Inferior parietal cortex (tissue), 1 donor: ENCODE measurements at regions not wholly inside any gene's neighbourhood (a gene's known extent, or its start where the extent isn't known, plus 50 kb on each side); places are given as distances from the start of the nearest gene placed in this dataset.
"Not testable (repeated sequence)": the region's sequence is repeated elsewhere in the genome, so short reads cannot be mapped to it uniquely, and the experiment has no call there.

Experiments
- DNase-seq: peaks from one replicate; pipeline ENCODE4 v3.0.0-alpha.2; 2016; ENCODE audit errors: extremely low spot score

DNA sequence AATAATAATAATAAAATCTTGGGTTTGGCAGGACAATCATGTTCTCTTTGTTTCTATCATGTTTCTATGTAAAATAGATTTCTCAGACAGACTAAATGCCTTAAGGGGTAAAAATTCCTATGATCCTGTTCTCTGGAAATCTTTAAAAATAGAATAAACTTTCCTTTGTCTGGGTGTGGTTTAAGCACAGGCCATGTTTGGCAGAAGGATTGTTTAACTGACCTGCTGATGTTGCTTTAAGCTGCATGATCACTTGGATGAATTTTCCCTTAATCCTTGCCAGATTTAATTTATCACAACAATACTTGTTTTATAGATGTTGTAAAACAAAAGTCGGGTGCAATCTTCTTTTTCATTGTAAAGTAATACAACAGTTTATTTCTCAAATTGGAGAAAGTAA, 341.7 kb upstream of the FAT1 start:
- DNase-seq: no peak

DNA sequence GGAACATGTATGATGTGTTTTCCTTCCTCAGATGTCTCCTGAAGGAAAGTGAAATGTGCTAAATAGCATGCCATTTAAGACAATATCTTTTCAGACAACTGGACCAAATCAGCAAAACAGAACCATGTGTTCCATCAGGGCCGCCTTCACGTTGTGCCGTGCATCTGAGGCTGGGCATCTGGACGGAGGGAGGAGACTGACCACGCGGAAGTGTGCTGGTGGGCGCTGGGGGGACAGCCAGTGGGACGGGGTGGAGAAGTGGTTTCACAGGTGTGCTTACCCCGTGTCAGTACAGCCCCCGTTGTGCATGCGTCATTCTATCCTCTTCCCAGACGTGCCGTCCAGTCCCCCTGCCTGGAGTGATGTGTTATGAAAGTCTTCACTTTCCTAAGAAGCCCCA, 342.1 kb upstream of the FAT1 start:
- no peak for DNase-seq

DNA sequence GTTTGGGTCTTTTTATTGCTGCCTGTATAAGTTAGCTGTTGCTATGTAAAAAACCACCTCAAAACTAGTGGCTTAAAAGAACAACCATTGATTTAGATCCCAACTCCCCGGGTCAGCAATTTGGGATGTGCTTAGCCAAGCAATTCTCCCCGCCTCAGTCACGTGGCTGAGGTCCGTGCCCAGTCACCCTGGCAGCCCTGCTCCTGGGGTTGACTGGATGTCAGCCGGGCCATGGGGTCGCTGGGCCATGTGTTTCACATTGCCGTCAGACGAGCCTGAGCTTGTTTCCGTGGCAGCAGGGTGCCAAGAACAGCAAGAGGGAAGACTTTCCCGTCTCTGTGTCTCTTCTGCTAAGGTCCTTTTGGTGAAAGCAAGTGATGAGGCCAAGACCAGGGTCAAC, 345.7 kb upstream of the FAT1 start:
- DNase-seq: no peak

DNA sequence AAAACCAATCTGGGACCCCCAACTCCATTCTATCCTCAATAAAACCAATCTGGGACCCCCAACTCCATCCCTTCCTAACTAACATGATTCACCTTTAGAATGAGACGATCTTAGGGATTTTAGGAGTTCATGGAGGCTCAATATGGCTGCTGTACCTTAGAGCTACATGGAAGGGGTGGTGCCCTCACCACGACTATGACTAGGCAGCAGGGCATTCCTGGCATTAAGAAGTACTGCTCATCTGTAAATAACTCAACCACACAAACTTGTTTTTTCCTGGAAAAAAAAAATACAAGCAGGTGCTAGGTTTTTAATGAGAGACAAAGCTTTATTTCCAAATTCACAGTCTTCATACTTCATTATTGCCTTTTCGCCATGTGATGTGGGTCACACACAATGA, 346.5 kb upstream of the FAT1 start:
- no peak for DNase-seq

DNA sequence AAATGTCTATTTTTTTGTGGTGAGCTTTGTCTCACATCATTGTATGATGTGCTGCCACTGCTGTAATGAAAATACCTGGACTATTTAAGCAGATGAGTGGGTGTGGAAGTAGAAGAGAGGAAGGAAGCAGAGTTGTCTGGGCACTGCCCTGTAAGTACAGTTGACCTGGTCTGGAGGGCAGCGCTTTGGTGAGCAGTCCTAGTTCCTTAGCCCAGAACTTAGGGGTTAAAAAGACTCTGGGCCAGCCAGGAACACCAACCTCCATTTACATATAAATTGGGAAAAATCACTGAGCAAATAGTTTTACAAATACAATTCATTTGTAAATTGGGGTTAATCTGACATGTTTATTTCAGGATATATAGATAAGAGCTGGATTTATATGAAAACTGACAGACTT, 347.1 kb upstream of the FAT1 start:
- no peak for DNase-seq

DNA sequence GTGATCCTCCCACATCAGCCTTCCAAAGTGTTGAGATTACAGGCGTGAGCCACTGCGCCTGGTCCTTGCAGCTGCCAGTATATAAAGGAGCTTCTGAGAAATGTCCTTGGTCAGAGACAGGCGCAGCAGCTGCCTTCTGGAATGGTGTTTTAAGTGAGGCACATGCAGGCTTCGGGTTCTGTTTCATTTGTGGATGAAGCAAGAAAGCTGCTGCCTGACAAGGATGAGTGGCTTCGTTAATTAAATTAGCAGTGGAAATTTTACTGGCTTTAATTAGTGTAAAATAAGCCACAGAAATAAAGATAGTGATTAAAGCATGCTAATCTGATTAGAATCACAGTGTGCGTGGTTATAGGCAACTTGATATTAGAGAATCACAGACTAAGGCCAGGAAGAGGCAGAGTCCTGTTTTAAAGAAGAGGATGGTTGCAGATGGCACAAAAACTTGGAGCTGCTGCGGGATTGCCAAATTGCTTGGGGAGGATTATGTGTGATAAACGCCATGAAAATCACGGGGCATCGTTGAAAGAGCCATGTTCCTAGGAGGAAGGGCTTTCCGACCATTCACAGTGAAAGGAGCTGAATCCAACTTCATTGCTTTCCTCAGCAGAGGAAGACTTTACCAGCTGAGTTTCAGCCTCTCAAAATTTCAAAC, 348.4 kb upstream of the FAT1 start:
- DNase-seq: no peak

DNA sequence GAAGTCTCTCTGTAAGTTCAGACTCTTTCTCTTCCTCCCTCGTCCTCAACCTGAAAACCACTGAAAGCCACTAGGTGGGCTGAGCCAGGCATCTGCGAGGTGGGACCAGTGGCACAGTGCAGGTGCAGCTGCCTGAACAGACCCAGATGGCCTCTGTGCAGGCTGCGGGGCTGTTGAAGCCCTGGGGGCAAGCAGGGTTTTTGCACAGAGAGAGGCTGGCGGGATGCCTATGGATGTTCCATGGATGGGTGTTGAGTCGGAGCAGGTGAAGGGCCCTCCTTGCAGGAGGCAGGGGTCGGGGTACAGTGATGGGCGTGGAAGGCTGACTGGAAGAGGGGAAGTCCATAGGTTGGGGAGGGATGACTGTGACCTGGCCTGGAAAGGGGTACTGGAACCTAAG, 350.2 kb upstream of the FAT1 start:
- no peak for DNase-seq

DNA sequence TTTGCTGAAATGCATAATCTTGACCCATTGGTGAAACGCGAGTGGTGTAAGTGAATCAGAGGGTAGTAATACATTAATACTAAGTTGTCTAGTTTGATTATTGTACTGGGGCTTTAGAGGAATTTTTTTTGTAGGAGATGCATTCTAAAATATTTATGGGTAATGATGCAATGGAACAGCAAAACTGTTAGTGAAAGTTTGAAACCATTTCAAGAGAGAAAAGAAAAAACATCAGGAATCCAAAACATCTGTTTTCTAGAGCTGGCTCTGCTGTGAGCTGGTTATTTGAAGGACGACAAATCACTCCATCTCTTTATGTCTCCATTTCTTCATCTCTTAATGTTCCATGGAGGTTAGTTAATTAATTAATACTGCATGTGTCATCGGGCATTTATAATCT, 351.9 kb upstream of the FAT1 start:
- DNase-seq: no peak

DNA sequence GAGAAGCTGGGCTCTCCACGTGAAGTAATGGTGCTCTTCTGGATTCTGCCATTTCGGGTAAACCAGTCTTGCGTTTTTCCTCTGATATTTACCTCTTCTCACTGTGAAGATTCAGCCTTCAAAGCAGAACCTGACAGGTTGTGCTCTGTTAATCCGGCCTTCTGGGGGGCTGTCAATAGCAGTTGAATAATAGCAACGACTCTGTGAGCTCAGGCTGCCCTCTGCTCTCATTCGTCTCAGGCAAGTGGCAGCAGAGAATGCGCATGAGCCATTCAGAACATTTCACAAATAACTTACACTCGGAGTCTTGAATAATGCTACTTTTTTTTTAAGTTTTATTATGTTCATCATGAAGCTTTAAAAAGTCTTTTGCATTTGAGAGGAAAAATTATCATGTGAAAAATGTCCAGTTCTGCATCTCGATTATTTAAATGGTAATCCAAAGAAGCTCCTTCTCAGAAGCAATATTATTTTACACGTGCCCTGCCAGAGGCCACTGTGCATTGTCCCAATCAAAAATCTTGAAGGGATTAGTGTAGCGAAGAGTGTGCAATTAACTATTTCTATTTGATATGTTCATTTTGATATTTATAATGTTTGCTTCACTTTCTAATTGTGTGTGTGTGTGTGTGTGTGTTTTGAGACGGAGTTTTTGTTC, 354.2 kb upstream of the FAT1 start:
- DNase-seq: no peak

DNA sequence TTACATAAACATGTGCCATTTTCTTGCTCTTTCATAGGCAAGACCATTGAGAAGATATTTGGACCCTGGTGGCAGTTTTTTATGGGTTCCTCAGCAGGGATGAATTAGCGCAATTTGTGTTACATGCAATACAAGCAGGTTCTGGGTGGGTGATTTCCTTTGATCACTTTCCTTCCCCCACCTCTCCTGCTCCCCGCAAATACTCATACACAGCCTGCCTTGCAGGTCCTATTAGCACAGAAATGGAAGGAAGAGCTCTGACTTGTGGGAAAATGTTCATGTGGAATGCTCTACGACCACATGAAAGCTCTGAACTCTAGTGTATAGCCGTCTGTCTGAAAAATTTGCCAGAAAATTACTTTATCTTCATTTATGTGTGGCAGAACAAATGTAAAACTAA, 361.0 kb upstream of the FAT1 start:
- no peak for DNase-seq

DNA sequence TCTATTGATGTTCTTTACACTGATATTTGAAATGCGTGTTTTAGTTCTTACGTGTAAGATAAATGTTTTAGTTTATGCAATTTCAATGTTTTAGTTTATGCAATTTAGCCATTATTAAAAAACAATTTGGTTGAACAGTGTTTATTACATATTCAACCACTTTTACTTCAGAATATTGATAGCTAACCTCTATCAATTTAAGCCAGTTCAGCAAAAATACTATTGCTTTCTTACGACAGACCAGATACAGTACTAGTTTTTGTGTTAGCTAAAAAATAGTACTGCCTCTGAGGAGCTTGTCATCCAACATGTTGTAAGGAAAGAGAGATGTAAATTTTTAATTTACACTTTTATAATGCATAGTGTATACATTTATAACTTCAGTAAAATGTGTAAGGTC, 361.7 kb upstream of the FAT1 start:
- DNase-seq: no peak

DNA sequence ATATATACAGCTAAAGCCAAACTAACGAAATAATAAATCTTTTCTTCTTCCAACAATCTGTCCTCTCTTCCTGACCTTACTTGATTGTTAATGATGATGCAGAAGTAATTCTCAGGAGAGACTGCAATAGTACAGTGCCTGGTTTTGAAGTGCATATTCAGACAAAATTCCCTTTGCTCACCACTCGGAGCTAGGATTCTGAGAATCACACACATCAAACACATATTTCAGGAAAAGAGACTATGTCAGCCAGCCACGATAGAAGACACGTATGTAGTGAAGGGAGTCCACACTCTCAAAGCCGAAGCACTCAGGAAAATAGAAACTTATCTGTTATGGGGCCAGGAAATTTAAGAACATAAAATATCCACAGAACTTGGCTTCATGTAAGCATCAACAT, 362.5 kb upstream of the FAT1 start:
- DNase-seq: no peak

DNA sequence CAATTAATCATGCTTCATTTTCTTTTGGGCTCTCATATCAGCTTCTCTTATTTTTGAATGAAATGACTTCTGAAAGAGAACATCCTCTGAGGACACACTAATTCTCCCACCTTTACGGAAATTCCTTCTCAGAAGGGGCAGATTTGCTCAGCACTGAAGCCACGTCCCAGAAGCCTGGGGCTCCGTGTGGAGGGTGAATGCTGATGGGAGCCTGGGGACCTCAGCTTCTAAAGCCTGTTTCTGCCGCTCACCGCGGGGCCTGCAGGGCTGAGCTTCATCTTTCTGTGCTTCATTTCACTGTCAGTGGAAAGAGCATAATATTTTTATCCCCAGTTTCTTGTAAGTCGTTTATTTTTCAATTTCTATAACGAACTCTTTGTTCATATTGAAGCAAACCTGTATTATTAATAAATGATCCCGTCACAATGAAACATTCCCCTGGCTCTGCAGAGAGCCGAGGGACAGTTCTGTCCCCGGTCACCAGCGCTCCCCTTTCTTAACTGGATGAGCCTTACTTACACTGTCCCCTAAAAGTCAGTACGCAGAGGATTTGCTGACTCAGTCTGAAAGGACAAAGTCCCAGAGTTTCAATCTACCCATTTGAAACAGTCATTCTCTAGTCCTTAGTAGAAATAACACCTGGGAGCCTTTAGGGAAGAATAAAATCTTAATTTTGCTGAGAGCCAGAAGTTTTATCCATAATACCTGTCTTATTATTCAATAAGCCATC, 364.6 kb upstream of the FAT1 start:
- DNase-seq: no peak

DNA sequence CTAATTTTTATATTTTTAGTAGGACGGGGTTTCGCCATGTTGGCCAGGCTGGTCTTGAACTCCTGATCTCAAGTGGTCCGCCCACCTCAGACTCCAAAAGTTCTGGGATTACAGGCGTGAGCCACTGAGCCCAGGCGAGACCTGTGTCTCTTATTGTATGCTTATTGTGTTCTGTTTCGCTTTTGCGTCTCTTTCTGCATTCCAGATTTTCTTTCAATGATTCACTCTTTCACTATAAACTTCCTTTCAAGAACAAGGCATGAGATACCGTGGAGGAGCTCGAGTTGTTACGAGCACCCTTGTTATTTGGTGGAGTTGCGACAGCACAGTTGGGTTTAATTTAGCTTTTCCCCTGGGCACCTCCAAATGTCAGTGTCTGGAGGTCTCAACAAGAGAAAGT, 366.7 kb upstream of the FAT1 start:
- no peak for DNase-seq

DNA sequence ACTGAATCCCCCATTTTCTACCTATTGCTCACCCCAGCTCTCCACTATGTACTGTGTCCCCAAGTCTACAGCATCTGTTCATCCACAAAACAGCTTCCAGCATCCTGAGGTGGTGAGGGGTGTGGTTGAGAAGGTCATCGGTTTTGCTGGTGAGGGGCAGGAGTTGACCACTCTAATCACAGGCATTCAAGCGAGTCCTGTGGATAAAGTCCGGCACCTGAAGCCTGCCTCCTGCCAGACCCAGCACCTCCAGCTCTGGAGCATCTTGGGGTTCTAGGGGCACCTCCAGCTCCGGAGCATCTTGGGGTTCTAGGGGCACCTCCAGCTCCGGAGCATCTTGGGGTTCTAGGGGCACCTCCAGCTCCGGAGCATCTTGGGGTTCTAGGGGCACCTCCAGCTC, 367.2 kb upstream of the FAT1 start:
- DNase-seq: not testable (repeated sequence)

DNA sequence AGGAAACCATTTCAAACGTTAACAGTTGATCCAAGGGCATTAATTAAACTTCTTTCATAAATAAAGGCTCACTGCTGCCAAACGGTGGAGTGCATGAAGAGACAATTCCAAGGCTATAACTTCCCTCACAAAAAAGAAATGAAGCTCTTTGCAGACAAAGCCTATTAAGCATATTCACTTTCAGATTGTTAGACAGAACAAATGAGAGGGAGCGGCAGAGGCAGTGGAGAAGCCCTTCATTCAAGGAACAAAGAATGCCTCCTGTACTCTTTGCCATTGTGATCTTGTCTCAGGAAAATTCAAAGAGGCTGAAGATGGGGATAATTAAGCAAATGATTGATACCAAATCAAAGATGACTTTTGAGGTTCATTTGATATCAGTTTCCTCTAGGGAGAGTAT, 370.5 kb upstream of the FAT1 start:
- DNase-seq: no peak

DNA sequence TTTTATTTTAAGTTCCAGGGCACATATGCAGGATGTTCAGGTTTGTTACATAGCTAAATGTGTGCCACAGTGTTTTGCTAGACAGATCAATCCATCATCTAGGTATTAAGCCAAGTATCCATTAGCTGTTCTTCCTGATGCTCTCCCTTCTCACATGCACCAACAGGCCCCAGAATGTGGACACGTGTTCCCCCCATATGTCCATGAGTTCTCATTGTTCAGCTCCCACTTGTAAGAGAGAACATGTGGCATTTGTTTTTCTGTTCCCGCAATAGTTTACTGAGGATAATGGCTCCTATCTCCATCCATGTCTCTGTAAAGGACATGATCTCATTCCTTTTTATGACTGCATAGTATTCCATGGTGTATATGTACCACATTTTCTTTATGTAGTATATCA, 374.8 kb upstream of the FAT1 start:
- DNase-seq: no peak

DNA sequence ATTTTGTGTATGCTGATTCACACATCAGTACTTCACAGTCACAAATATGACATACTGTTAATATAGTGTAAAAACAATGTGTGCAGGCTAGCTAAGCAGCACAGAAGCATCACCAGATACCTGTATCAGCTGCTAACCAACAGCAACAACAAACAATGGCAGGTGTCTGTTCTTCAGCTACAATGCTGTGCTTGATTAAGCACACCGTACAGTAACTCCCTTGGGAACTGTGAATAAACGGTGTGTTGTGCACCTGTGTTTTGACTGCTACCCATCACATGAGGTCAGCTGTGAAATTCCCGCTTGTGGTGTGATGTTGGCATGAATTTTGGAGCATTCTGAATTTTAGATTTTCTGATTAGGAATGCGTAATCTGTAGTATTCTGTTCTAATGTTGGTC, 379.7 kb upstream of the FAT1 start:
- no peak for DNase-seq

DNA sequence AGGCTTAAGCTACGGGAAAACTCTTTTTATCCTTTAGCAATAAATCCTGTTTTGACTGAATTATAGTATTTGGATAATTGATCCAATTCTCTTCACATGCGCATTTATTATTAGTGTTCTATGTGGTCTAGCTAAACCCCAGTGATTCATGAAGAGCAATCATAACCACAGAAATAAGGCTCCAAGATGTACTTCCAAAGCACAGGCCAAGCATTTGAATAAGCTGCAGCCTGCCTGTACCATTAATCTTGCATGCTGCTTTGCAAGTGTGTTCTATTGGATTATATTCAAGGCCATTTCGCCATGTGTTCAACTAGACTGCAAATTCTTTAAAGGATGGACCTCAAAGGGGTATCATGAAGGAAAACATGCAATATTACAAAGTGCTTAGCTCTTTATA, 385.2 kb upstream of the FAT1 start:
- DNase-seq: no peak

DNA sequence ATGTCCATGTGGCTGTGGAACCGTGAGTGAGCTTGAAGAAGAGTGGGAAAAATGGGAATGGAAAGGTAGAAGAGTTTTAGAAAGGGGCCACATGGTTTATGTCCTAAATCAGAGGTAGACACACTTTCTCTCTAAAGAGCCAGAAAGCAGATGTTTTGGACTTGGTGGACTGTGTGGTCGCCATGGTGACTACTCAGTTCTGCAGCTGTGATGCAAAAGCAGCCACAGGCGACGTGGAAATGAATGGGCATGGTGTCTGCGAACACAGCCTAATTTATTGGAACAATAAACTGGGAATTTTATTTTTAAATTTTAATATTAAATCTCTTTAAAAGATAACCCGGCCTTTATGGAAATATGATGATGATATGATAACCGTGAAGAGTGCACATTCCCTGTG, 386.0 kb upstream of the FAT1 start:
- no peak for DNase-seq

DNA sequence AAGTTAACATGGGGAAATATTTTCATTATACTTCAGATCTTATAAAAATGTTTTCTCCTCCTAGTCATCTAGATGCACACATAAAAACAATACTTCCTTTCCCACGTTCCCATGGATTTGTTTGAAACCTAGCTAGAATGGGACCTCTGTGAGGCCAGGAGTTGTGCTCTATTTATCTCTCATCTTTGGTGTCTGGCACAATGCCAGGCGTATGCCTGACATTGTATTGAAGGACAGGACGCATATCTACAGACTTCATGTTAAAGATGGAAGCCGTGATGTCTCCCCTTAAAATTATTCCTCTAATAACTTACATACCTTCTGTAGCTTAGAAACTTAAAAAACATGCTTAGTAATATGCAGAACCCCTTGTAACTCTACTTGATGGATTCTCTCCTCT, 394.5 kb upstream of the FAT1 start:
- DNase-seq: no peak

DNA sequence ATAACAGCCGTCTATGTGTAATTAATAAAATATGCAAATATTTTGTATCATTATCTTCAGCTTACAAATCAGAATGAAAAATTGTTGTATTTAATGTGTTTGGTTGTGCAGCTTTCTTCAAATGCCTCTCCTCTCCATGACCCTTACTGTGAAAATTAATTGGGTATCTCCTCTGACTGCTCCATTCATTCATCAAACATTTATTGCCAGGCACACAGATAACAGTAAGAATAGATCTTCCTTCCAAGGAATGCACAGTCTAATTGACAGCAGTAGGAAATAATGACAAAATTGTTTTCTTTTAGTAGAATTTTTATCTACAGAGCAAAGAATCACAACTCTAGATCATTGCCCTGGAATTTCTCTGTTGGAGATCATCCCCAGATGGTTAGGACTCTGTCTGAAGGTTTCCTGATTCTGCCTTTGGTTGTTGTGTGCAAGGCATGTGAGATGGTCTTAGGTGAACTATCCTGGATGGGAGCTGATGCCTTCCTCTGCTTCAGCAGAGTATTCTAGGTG, 395.0 kb upstream of the FAT1 start:
- no peak for DNase-seq

DNA sequence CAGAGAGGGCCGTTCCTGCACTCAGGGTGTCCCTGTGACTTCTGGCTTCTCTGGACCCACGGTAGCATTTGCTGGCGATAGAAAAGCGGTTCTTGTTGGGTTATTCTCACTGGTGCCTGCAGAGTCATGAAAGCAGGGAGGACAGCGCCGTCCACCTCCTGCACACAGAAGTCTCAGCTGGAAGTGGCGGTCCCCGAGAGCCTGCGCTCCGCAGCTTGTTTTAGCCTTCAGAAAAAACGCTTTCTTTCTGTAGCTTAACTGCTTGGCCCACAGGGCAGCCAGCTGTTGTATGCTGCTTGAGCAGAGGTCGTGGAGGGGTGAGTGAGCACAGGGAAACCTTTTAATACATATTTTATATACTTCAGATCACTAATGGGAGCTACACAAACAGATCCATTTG, 400.7 kb upstream of the FAT1 start:
- no peak for DNase-seq
